ENCODE measurements at regions not wholly inside any gene's neighbourhood (a gene's known extent, or its start where the extent isn't known, plus 50 kb on each side); places are given as distances from the start of the nearest gene placed in this dataset.

- TF ChIP-seq CTCF (IDR thresholded peaks at IDR 0.05; ENCODE audit: low read depth, low read length, poor library complexity, severe bottlenecking) (no peak), EZH2phosphoT487 (IDR thresholded peaks at IDR 0.05; ENCODE audit: borderline replicate concordance, low read length) (no peak)
Observed at GRCh38 chr15:95987299-95987698, 343.2 kb upstream of the NR2F2 start.

Measured in DOHH2 (cell line).